Endodermal cell (in vitro differentiated cells): ENCODE measurements at regions not wholly inside any gene's neighbourhood (a gene's known extent, or its start where the extent isn't known, plus 50 kb on each side); places are given as distances from the start of the nearest gene placed in this dataset.

Source experiments
- DNase-seq: peaks from one replicate; pipeline ENCODE4 v3.0.0-alpha.2; 2017
- H3K27ac ChIP-seq: 2 replicates; pipeline ENCODE4 v1.5.1; 2013; ENCODE audit warnings: mild to moderate bottlenecking, low read depth, low read length, moderate library complexity
- H3K27me3 ChIP-seq: 2 replicates; pipeline ENCODE4 v1.6.1; 2013; ENCODE audit warnings: mild to moderate bottlenecking, low read length, moderate library complexity; ENCODE audit not compliant: insufficient read depth, control insufficient read depth, poor library complexity, severe bottlenecking
- H3K36me3 ChIP-seq: 2 replicates; pipeline ENCODE4 v1.7.0; 2013; ENCODE audit warnings: mild to moderate bottlenecking, low read length, moderate library complexity; ENCODE audit not compliant: control insufficient read depth, insufficient read depth
- H3K4me1 ChIP-seq: one replicate; pipeline ENCODE4 v1.7.0; 2013; ENCODE audit warnings: low read length; ENCODE audit not compliant: control insufficient read depth, insufficient read depth
- H3K4me3 ChIP-seq: 2 replicates; pipeline ENCODE4 v1.5.1; 2013; ENCODE audit warnings: mild to moderate bottlenecking, low read length, moderate library complexity
- H3K9ac ChIP-seq: 2 replicates; pipeline ENCODE4 v1.6.1; 2013; ENCODE audit warnings: mild to moderate bottlenecking, low read length, moderate library complexity; ENCODE audit not compliant: poor library complexity, severe bottlenecking; ENCODE audit errors: extremely low read depth
- H3K9me3 ChIP-seq: 2 replicates; pipeline ENCODE4 v1.6.1; 2013; ENCODE audit warnings: mild to moderate bottlenecking, low read length, moderate library complexity; ENCODE audit not compliant: control insufficient read depth
- H3K27ac Mint-ChIP-seq: 2 replicates; pipeline ENCODE4 v1.8.0; 2020; ENCODE audit warnings: mixed read lengths
- H3K27me3 Mint-ChIP-seq: 2 replicates; pipeline ENCODE4 v1.8.0; 2021; ENCODE audit warnings: mild to moderate bottlenecking, mixed read lengths; ENCODE audit not compliant: insufficient read depth
- H3K36me3 Mint-ChIP-seq: 2 replicates; pipeline ENCODE4 v1.8.0; 2020; ENCODE audit warnings: low read depth, mixed read lengths
- H3K4me1 Mint-ChIP-seq: 2 replicates; pipeline ENCODE4 v1.8.0; 2020; ENCODE audit warnings: mixed read lengths
- H3K4me3 Mint-ChIP-seq: 2 replicates; pipeline ENCODE4 v1.8.0; 2020; ENCODE audit warnings: mild to moderate bottlenecking, moderate library complexity, mixed read lengths
- H3K9me3 Mint-ChIP-seq: 2 replicates; pipeline ENCODE4 v1.8.0; 2020; ENCODE audit warnings: mild to moderate bottlenecking, mixed read lengths
- WGBS, 2 experiments: methylation state at CpG; one replicate each; pipeline versions ENCODE4 v1.1.5 to v1.1.7; 2013; ENCODE audit warnings: missing lambda C conversion rate in 2 of 2, mixed read lengths in 1 of 2; ENCODE audit not compliant: insufficient coverage in 1 of 2, insufficient read length in 1 of 2; 5-methylcytosine and 5-hydroxymethylcytosine counted together
- TF ChIP-seq, protein P1 (sequence below): fragments of 200-600 bp; sonication (generic); conservative IDR thresholded peaks from 2 replicates; pipeline ENCODE4 v1.5.0; 2021; ENCODE audit warnings: antibody characterized with exemption, mild to moderate bottlenecking

DNA sequence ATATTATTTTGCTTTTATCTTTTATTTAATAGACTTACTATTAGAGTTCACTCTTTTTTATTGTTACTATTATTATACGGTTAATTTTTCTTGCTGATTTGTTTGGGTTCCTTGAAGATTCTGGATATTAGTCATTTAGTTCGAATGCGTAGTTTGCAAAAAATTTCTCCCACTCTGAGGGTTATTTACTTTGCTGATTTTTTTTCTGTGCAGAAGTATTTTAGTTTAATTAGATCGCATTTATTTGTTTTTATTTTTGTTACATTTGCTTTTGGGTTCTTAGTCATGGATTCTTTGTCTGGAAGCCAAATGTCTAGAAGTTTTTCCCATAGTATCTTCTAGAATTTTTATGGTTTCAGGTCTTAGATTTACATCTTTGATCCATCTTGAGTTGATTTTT, 585.2 kb downstream of the CPS1 start:
- H3K27ac ChIP-seq = no peak overlapping the region
- H3K4me1 ChIP-seq = no peaks in the 10 kb centered on the region
- DNase-seq = no peak
- H3K9me3 Mint-ChIP-seq = no peaks in the 10 kb centered on the region
- no peak overlapping the region for H3K4me3 Mint-ChIP-seq
- no peaks in the 10 kb centered on the region for H3K4me1 Mint-ChIP-seq
- H3K36me3 Mint-ChIP-seq = no peaks in the 10 kb centered on the region
- H3K9me3 ChIP-seq = no peaks in the 10 kb centered on the region
- peaks cover 2% of the 10 kb centered on the region for H3K27me3 Mint-ChIP-seq
- no peak overlapping the region for H3K27ac Mint-ChIP-seq
- WGBS, 2 experiments = 98% methylated on average over 4 of the region's 4 CpGs; no CpG with 5 or more reads in 1 of the 2 experiments
- H3K27me3 ChIP-seq = no peaks in the 10 kb centered on the region
- TF ChIP-seq, protein P1, sequence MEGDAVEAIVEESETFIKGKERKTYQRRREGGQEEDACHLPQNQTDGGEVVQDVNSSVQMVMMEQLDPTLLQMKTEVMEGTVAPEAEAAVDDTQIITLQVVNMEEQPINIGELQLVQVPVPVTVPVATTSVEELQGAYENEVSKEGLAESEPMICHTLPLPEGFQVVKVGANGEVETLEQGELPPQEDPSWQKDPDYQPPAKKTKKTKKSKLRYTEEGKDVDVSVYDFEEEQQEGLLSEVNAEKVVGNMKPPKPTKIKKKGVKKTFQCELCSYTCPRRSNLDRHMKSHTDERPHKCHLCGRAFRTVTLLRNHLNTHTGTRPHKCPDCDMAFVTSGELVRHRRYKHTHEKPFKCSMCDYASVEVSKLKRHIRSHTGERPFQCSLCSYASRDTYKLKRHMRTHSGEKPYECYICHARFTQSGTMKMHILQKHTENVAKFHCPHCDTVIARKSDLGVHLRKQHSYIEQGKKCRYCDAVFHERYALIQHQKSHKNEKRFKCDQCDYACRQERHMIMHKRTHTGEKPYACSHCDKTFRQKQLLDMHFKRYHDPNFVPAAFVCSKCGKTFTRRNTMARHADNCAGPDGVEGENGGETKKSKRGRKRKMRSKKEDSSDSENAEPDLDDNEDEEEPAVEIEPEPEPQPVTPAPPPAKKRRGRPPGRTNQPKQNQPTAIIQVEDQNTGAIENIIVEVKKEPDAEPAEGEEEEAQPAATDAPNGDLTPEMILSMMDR = no peak
- no peaks in the 10 kb centered on the region for H3K36me3 ChIP-seq
- H3K4me3 ChIP-seq = no peak overlapping the region
- H3K9ac ChIP-seq = no peak overlapping the region

DNA sequence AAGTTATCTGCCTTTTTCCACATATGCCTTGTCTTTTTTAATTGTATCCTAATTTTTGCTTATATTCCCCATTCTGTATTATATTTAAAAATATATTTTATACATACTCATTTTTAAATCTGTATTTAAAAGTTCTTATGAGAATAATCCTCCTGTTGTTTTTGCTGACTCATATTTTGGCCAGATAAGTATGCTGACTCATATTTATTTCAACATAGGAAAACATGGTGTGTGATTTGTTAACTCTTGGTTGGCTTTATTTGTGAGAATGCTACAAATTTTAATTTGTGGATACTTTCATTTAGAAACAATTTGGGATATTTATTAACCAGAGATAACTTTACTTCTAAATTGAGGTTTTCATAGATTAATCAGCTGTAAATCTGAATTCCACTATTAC, 587.7 kb downstream of the CPS1 start:
- no peak overlapping the region for H3K4me3 ChIP-seq
- no peak overlapping the region for H3K27ac Mint-ChIP-seq
- no peaks in the 10 kb centered on the region for H3K36me3 ChIP-seq
- no peak overlapping the region for H3K27ac ChIP-seq
- no peaks in the 10 kb centered on the region for H3K4me1 ChIP-seq
- H3K9me3 ChIP-seq = no peaks in the 10 kb centered on the region
- H3K9me3 Mint-ChIP-seq = no peaks in the 10 kb centered on the region
- TF ChIP-seq, protein P1 = no peak
- peaks cover 2% of the 10 kb centered on the region for H3K27me3 Mint-ChIP-seq
- H3K4me1 Mint-ChIP-seq = no peaks in the 10 kb centered on the region
- H3K9ac ChIP-seq = no peak overlapping the region
- no peaks in the 10 kb centered on the region for H3K36me3 Mint-ChIP-seq
- H3K27me3 ChIP-seq = no peaks in the 10 kb centered on the region
- no peak for DNase-seq
- H3K4me3 Mint-ChIP-seq = no peak overlapping the region

GRCh38 chr2:211144974-211145665, 588.7 kb downstream of the CPS1 start:
- no peaks in the 10 kb centered on the region for H3K9me3 ChIP-seq
- Mint-ChIP-seq H3K36me3 (no peaks in the 10 kb centered on the region), H3K27me3 (peaks cover 2% of the 10 kb centered on the region), H3K4me1 (no peaks in the 10 kb centered on the region), H3K27ac (no peak overlapping the region), H3K9me3 (no peaks in the 10 kb centered on the region), H3K4me3 (no peak overlapping the region)
- no peaks in the 10 kb centered on the region for H3K36me3 ChIP-seq
- no peak for DNase-seq
- H3K9ac ChIP-seq = no peak overlapping the region
- no peak overlapping the region for H3K27ac ChIP-seq
- H3K27me3 ChIP-seq = no peaks in the 10 kb centered on the region
- TF ChIP-seq, protein P1 = no peak
- no peaks in the 10 kb centered on the region for H3K4me1 ChIP-seq
- no peak overlapping the region for H3K4me3 ChIP-seq
- WGBS, 2 experiments = 93 to 100% methylated on average over 2 to 4 of the region's 4 CpGs
